ENCODE measurements at regions not wholly inside any gene's neighbourhood (a gene's known extent, or its start where the extent isn't known, plus 50 kb on each side); places are given as distances from the start of the nearest gene placed in this dataset.

GRCh38 chr1:36582066-36582755 is 99.5 kb upstream of the CSF3R start:
- DNase-seq (ENCODE audit: low spot score) = no peak

DNA sequence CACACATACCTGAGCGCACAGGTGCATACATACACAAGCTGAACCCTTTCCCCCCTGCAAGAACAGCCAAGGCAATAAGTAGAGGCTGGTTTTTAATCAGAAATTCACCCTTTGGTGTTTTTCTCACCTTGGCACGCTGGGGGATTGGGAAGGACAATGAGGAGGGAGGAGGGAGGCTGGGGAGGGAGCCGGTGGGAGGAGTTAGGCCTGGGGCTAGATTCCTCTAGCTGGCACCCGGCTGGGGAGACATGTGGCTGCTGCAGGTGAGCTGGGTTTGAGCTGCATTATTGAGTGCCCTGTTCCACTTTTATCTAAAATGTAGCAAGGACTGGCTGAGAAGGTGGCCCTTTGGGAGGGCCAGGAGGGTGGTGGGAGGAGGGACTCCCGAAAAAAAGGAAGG is 97.8 kb upstream of the CSF3R start:
- no peak for DNase-seq (ENCODE audit: low spot score)

DNA sequence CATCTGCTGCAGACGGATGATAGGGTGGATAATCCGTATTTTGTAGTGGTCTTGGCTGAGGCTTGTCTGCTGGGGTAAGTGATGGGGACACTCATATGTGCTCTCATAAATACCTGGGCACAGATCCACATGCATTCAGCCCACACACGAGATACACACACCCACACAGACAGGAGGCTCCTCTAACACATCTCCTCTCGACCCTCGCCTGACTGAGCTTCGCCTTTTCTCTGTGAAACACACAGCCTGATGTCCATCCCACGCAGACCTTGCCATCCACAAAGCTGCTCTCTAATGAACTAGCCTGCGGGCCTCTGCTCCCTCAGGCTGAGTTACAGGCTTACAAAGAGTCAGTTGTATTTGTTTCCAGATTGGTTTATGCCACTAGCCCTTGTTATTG is 96.3 kb upstream of the CSF3R start:
- no peak for DNase-seq (ENCODE audit: low spot score)

- no peak for DNase-seq (ENCODE audit: low spot score)
Observed at GRCh38 chr1:36576551-36577110, 93.9 kb upstream of the CSF3R start.

DNA sequence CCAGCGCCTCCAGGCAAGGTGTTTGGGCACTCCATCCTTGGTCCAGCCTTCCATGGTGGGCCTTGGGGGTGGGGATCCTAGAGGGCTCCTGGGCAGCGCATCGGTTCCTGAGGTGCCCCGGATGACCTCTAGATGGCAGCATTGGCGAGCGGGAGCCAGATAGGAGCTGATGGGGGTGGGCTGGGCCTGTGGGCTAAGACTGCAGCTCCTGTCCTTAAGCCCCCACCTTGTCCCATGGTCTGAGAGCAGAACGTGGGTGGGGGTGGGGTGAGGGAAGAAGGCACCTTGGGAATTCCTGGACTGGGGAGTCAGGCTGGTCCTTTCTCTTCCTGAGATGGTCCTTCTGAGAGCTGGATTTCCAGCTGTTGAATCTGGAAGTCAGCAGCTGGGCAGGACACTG is 93.4 kb upstream of the CSF3R start:
- peak; percentile 37 for DNase-seq (ENCODE audit: low spot score)

- DNase-seq (ENCODE audit: low spot score) = no peak
Observed at GRCh38 chr1:36573445-36573844, 90.7 kb upstream of the CSF3R start.

- DNase-seq (ENCODE audit: low spot score) = no peak
Observed at GRCh38 chr1:36572906-36573305, 90.2 kb upstream of the CSF3R start.

GRCh38 chr1:36572142-36572715 is 89.5 kb upstream of the CSF3R start:
- DNase-seq (ENCODE audit: low spot score) = no peak

GRCh38 chr1:36571106-36571505 is 88.4 kb upstream of the CSF3R start:
- no peak for DNase-seq (ENCODE audit: low spot score)

DNA sequence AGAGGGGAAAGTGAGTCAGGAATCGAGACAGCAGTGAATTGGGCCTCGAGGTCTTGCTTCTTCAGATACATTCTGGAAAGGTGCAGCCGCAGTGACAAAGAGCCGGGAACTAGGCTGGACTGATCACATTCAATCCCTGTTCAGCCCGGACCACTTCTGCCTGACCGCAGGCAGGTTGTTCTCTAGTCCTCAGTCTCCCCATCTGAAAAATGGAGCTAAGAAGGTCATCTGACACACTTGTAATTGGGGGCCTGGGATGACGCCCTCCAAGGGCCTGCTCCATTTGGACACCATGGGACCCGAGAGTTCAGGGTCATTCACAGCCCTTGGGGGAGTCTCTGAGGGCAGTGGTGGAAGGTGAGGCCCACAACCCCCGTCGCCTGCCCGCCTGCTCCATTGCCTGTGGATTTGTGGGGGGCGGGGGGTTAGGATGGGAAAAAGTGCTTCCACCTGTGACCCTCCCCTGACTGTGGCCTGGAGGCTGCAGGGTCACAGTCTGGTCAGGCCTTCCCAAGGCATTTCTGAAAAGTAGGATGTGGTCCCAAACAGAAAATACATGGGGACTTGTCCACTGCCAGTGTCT is 87.9 kb upstream of the CSF3R start:
- DNase-seq (ENCODE audit: low spot score) = no peak

- no peak for DNase-seq (ENCODE audit: low spot score)
Observed at GRCh38 chr1:36570006-36570405, 87.3 kb upstream of the CSF3R start.

GRCh38 chr1:36567601-36568341 is 85.1 kb upstream of the CSF3R start:
- no peak for DNase-seq (ENCODE audit: low spot score)

DNA sequence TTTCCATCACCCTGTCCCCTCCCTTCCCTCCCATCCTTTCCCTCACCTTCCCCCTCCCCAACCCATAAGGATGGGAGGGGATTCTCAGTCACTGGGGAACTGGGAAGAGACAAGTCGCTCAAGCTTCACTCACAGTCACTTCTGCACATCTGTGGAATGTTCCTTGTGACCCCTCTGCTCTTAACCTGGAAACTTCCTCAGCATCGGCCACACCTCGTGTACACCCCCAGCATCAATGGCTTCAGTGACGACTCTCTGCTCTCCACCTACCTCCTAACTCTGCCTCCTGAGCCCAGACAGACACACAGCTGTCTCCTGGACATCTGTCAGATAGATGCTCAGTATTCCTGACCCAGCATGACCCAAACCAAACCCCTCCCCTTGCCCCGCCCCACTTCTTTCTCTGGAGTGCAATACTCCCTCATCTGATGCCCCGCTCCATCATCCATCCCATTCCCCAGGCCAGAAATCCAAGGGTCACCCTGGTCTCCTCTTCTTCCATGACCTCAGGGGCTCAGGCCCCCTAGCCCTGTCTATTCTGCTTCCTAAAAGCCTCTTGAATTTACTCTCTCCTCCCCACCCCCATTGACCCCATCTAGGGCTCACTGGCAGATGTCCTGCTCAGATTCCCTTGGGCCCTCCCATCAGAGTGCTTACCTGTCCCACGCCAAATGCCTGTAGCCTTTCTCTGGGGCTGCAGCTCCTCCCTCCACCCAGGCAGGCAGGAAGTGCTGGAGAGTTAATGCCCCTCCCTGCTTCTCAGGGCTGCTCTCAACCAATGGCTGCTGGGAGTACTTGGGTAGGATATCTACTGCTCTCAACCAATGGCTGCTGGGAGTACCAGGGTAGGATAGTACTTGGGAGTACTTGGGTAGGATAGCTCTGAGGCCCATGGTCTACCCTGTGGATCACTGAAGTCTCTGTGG is 83.1 kb upstream of the CSF3R start:
- no peak for DNase-seq (ENCODE audit: low spot score)

- no peak for DNase-seq (ENCODE audit: low spot score)
Observed at GRCh38 chr1:36562181-36562685, 79.5 kb upstream of the CSF3R start.

DNA sequence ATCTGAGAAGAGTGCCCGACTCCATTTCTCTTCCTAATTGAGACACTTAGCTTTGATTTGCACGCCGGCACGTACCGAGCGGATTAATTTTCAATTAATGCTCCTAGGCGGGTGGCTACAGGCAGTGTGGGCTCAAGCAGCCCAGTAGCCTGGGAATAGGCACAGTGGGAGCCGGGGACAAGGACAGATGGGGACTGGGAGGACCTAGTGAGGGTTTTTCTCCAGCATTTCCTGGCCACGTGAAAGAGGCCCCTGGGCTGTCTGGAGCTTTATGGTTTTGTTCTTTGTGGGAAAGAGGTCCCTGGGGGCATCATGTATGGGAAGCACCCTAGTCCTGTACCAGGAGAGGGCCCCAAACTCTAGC is 78.6 kb upstream of the CSF3R start:
- no peak for DNase-seq (ENCODE audit: low spot score)

DNA sequence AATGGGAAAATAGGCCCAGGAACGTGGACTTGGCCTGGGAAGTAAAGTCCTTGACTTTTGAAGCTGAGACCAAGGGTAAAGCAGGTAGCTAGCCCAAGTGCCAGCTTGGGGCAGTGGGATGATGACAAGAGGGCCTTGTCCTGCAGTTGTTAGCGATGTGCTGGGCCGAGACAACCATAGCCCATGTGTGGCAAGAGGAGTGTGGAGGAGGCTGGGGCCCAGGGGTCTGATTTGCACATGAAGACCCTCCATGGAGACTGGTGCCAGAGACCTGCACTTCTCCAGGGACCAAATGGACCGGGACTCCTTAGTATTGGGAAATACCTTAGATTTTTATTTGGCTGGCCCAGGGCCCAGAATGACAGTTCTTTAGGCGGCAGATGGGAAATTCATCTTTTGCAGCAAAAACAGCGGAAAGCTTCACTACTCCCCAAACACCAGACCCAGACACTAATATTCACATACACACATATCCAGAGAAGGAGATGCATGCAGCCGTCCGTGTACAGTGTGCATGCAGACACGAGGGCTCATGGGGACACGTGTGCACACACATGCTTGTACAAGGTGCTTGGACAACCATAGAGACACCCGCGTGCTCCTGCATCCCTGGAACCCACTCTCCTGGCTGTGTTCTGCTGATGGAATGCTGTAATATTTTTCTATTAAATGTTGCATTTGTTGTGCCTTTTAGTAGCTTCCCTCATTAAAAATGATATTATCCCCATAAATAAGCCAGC is 78.1 kb upstream of the CSF3R start:
- DNase-seq (ENCODE audit: low spot score) = no peak

GRCh38 chr1:36560177-36560576 is 77.5 kb upstream of the CSF3R start:
- DNase-seq (ENCODE audit: low spot score) = no peak

DNA sequence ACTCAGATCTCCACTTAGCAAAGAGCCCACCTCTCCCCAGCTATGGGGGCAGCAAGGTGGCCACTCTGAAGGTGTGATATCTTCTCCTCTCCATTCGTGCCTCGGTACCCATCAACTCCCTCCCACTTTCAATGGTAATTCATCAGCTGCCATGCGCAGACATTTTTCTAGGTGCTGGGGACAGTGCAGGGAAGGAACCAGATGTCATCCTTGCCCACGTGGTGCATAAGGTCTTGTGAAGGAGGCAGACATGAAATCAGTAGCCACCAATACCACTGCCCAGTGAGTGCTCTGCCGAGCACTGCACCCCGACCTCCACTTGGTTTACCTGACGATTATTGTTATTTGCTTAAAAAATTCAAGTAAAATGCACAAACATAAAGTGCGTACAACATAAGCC is 76.3 kb upstream of the CSF3R start:
- no peak for DNase-seq (ENCODE audit: low spot score)

DNA sequence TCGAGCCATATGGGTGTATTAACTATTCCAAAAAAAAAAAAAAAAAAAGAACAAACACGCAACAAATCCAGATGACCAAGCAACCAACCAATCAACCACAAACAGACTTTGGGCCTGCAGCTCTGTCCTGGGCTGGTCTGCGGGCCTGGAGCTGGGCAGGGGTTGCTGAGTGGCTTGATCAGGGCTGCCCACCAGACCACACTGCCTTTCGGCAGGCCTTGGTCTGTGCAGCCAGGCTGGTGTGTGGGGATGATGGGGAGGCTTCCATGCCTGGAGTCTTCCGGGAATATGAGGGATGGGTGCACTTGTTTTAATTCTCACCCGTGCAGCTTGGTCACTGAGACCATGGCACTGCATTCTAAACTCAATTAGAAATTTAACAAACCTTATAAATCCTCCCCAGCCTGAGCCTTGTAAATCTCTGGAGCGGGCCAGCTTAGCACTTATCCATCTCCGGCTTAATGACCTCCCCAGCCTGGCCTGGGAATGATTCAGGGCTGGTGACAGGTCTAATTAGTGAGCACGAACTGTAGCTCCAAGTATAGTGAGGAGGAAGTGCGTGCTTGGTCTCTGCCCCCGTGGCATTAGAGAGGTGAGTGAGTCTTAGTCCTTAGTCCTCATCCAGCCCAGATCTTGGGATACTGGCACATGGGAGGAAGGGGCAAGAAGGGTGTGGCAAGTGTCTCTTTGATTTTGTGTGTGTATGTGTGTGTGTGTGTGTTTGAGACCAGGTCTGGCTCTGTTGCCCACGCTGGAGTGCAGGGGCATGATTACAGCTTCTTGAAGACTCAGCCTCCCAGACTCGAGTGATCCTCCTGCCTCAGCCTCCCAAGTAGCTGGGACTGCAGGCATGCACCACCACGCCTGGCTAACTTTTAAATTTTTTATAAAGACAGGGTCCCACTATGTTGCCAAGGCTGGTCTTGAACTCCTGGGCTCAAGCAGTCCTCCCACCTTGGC is 74.6 kb upstream of the CSF3R start:
- no peak for DNase-seq (ENCODE audit: low spot score)

All from umbilical cord (tissue), 1 donor.